HCT116 (cell line): ENCODE measurements at regions not wholly inside any gene's neighbourhood (a gene's known extent, or its start where the extent isn't known, plus 50 kb on each side); places are given as distances from the start of the nearest gene placed in this dataset.

Experiments
- ATAC-seq: fragments of 200-7000 bp; cut with Tn5 transposase; 2 replicates; pipeline ENCODE4 v1.9.1; 2020; ENCODE audit warnings: mild to moderate bottlenecking, moderate library complexity
- BruUV-seq: library from RNA; stranded (reverse); fragments of 400-500 nt; replicated peaks from 2 replicates; lab custom pipeline; 2021; lab: Mats Ljungman, UMichigan
- CTCF ChIA-PET: fragments of 300-600 bp; sonication (Branson Sonifier 250); formaldehyde crosslinking; loops from one replicate; lab custom pipeline; 2021; ENCODE audit warnings: antibody characterized with exemption; lab: Charles Lee
- POLR2A ChIA-PET: fragments of 300-600, 350-600 bp; sonication (Branson Sonifier 250); formaldehyde crosslinking; loops from one replicate; lab custom pipeline; 2021; ENCODE audit warnings: antibody characterized with exemption; lab: Charles Lee
- RAD21 ChIA-PET, 2 experiments: fragments of 300-600 bp; sonication (Branson Sonifier 250); formaldehyde crosslinking; loops; one replicate each; lab custom pipeline; 2023; ENCODE audit warnings: low total read pairs in 2 of 2; ENCODE audit not compliant: uncharacterized antibody in 2 of 2, unreplicated experiment in 2 of 2, low non-redundant PET in 1 of 2; lab: Charles Lee
- DNase-seq: peaks from one replicate; pipeline ENCODE4 v3.0.0-alpha.2; 2010; ENCODE audit warnings: low read depth, low spot score
- H2AFZ ChIP-seq: fragments of 200-600 bp; shearing (Covaris generic), sonication (generic); 2 replicates; pipeline ENCODE4 v1.6.1; 2017; ENCODE audit warnings: low read depth, mixed run types, mixed read lengths, antibody characterized with exemption, low read length; ENCODE audit not compliant: poor library complexity, severe bottlenecking
- H3K27ac ChIP-seq: 2 replicates; pipeline ENCODE4 v1.5.1; 2012; ENCODE audit warnings: low read depth, low read length
- H3K27me3 ChIP-seq: fragments of 200-600 bp; sonication (generic); 2 replicates; pipeline ENCODE4 v1.6.1; 2016; ENCODE audit warnings: mixed run types, low read length, mixed read lengths; ENCODE audit not compliant: insufficient read depth
- H3K36me3 ChIP-seq, 2 experiments: fragments of 200-500 bp in 1 of 2; fragments of 200-600 bp in 1 of 2; sonication (Bioruptor generic) in 1 of 2; sonication (generic) in 1 of 2; 2 replicates each; pipeline versions ENCODE4 v1.5.1 to v1.6.1; 2014 to 2016; ENCODE audit warnings: low read length in 2 of 2, inconsistent platforms in 1 of 2, mixed read lengths in 1 of 2, mixed run types in 1 of 2; ENCODE audit not compliant: insufficient read depth in 2 of 2, control insufficient read depth in 1 of 2
- H3K4me1 ChIP-seq, 2 experiments: fragments of 200-600 bp in 1 of 2; sonication (generic) in 1 of 2; 2 replicates each; pipeline versions ENCODE4 v1.5.1 to v1.6.1; 2012 to 2017; ENCODE audit warnings: low read length in 2 of 2, inconsistent platforms in 1 of 2, mild to moderate bottlenecking in 1 of 2, mixed read lengths in 1 of 2, mixed run types in 1 of 2, moderate library complexity in 1 of 2; ENCODE audit not compliant: insufficient read depth in 2 of 2, control insufficient read depth in 1 of 2
- H3K4me2 ChIP-seq: fragments of 200-600 bp; sonication (generic); 2 replicates; pipeline ENCODE4 v1.6.1; 2017; ENCODE audit warnings: mixed run types, low read length, mixed read lengths
- H3K4me3 ChIP-seq, 2 experiments: fragments of 200-600 bp in 1 of 2; sonication (generic) in 1 of 2; replicated peaks in 1 of 2; 2 replicates each; pipeline ENCODE4 v1.5.1; 2011 to 2016; ENCODE audit warnings: low read length in 2 of 2, control low read depth in 1 of 2, low read depth in 1 of 2, mild to moderate bottlenecking in 1 of 2, mixed read lengths in 1 of 2, mixed run types in 1 of 2
- H3K79me2 ChIP-seq: fragments of 200-600 bp; sonication (generic); 2 replicates; pipeline ENCODE4 v1.6.1; 2017; ENCODE audit warnings: mild to moderate bottlenecking, mixed run types, low read length, moderate library complexity, mixed read lengths; ENCODE audit not compliant: insufficient read depth
- H3K9ac ChIP-seq: fragments of 200-600 bp; sonication (generic); 2 replicates; pipeline ENCODE4 v1.6.1; 2016; ENCODE audit warnings: low read length, mixed read lengths
- H3K9me2 ChIP-seq: fragments of 200-600 bp; sonication (generic), shearing (Covaris generic); 2 replicates; pipeline ENCODE4 v1.6.1; 2017; ENCODE audit warnings: mixed run types, mild to moderate bottlenecking, moderate library complexity; ENCODE audit not compliant: insufficient read depth
- H3K9me3 ChIP-seq, 2 experiments: fragments of 200-500 bp in 1 of 2; fragments of 200-600 bp in 1 of 2; sonication (Bioruptor generic) in 1 of 2; sonication (generic) in 1 of 2; 2 replicates each; pipeline ENCODE4 v1.6.1; 2014 to 2017; ENCODE audit warnings: low read length in 2 of 2, mixed read lengths in 2 of 2, inconsistent platforms in 1 of 2, low read depth in 1 of 2, mild to moderate bottlenecking in 1 of 2, mixed run types in 1 of 2, moderate library complexity in 1 of 2; ENCODE audit not compliant: control insufficient read depth in 1 of 2, insufficient read depth in 1 of 2
- H4K20me1 ChIP-seq: fragments of 200-600 bp; sonication (generic), shearing (Covaris generic); 2 replicates; pipeline ENCODE4 v1.6.1; 2017; ENCODE audit warnings: mixed run types, mild to moderate bottlenecking, moderate library complexity; ENCODE audit not compliant: insufficient read depth
- CBX3 ChIP-seq: IDR thresholded peaks from 2 replicates; pipeline ENCODE4 v1.6.1; 2012; ENCODE audit warnings: low read depth
- EGR1 ChIP-seq: IDR thresholded peaks from 2 replicates; pipeline ENCODE4 v1.6.1; 2012; ENCODE audit warnings: low read depth
- EZH2phosphoT487 ChIP-seq: fragments of 200-600 bp; IDR thresholded peaks from 2 replicates; pipeline ENCODE4 v1.6.1; 2018; ENCODE audit warnings: antibody characterized with exemption, borderline replicate concordance
- POLR2AphosphoS5 ChIP-seq: IDR thresholded peaks from 2 replicates; pipeline ENCODE4 v1.6.1; 2011; ENCODE audit warnings: mild to moderate bottlenecking, low read depth, low read length, moderate library complexity
- YY1 ChIP-seq: IDR thresholded peaks from 2 replicates; pipeline ENCODE4 v1.6.1; 2011; ENCODE audit warnings: low read length, low read depth, moderate library complexity, mild to moderate bottlenecking; ENCODE audit not compliant: insufficient replicate concordance; ENCODE audit errors: extremely low read depth
- intact Hi-C: fragments of 100-400 bp; cut with micrococcal nuclease; formaldehyde crosslinking; loops from 2 replicates; pipeline ENCODE4 v1.10.0; 2022
- TF ChIP-seq, protein P1 (sequence below): IDR thresholded peaks from 2 replicates; pipeline ENCODE4 v1.6.1; 2011; ENCODE audit warnings: mild to moderate bottlenecking, low read length, moderate library complexity; ENCODE audit not compliant: insufficient replicate concordance; ENCODE audit errors: extremely low read depth
- TF ChIP-seq, protein P2 (sequence below), 3 experiments: fragments of 200-600 bp in 1 of 3; sonication (generic) in 1 of 3; IDR thresholded peaks in 2 of 3; conservative IDR thresholded peaks in 1 of 3; 2 replicates each; pipeline ENCODE4 v1.5.1; 2012 to 2017; ENCODE audit warnings: low read depth in 2 of 3, low read length in 2 of 3, antibody characterized with exemption in 1 of 3, borderline replicate concordance in 1 of 3, control low read depth in 1 of 3, mild to moderate bottlenecking in 1 of 3, mixed read lengths in 1 of 3, mixed run types in 1 of 3, moderate library complexity in 1 of 3; ENCODE audit not compliant: insufficient read depth in 1 of 3

DNA sequence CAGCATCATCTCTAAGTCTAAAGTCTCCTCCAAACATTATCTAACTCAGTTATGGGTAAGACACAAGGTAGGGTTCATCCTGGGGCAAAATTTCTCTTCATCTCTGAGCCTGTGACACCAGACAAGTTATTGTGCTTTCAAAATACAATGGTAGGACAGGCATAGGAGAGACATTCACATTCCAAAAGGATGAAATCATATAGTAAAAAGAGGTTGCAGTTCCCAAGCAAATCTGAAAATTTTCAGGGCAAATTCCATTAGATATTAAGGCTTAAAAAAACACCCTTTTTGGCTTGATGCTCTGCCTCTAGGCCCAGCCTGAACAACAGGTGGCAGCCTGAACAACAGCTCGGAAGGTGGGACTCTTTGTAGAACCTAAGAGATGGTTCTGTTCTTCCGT lies 448.3 kb upstream of the SLIT2 start (continued):
- TF ChIP-seq, protein P1, sequence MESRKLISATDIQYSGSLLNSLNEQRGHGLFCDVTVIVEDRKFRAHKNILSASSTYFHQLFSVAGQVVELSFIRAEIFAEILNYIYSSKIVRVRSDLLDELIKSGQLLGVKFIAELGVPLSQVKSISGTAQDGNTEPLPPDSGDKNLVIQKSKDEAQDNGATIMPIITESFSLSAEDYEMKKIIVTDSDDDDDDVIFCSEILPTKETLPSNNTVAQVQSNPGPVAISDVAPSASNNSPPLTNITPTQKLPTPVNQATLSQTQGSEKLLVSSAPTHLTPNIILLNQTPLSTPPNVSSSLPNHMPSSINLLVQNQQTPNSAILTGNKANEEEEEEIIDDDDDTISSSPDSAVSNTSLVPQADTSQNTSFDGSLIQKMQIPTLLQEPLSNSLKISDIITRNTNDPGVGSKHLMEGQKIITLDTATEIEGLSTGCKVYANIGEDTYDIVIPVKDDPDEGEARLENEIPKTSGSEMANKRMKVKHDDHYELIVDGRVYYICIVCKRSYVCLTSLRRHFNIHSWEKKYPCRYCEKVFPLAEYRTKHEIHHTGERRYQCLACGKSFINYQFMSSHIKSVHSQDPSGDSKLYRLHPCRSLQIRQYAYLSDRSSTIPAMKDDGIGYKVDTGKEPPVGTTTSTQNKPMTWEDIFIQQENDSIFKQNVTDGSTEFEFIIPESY = no peak
- TF ChIP-seq YY1 = no peak

DNA sequence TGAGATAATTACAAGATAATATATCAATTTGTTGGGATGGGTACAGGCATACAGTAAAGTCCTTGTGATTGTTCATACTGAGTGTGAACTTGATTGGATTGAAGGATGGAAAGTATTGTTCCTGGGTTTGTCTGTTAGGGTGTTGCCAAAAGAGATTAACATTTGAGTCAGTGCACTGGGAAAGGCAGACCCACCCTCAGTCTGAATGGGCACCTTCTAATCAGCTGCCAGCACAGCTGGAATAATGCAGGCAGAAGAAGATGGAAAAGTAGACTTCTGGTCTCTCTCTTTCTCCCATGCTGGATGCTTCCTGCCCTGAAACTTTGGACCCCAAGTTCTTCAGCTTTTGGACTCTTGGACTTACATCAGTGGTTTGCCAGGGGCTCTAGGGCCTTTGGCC lies 457.9 kb upstream of the SLIT2 start:
- no peak overlapping the region for H3K4me2 ChIP-seq
- TF ChIP-seq POLR2AphosphoS5 (no peak), EZH2phosphoT487 (no peak), CBX3 (no peak), EGR1 (no peak)
- TF ChIP-seq, protein P2, sequence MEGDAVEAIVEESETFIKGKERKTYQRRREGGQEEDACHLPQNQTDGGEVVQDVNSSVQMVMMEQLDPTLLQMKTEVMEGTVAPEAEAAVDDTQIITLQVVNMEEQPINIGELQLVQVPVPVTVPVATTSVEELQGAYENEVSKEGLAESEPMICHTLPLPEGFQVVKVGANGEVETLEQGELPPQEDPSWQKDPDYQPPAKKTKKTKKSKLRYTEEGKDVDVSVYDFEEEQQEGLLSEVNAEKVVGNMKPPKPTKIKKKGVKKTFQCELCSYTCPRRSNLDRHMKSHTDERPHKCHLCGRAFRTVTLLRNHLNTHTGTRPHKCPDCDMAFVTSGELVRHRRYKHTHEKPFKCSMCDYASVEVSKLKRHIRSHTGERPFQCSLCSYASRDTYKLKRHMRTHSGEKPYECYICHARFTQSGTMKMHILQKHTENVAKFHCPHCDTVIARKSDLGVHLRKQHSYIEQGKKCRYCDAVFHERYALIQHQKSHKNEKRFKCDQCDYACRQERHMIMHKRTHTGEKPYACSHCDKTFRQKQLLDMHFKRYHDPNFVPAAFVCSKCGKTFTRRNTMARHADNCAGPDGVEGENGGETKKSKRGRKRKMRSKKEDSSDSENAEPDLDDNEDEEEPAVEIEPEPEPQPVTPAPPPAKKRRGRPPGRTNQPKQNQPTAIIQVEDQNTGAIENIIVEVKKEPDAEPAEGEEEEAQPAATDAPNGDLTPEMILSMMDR (IDR thresholded peaks at IDR 0.05 in 2 of 3, conservative IDR thresholded peaks at IDR 0.05 in 1 of 3; ENCODE audit: borderline replicate concordance in 1 of 3, insufficient read depth in 1 of 3, low read depth in 2 of 3, low read length in 2 of 3) = no peak
- no peaks in the 10 kb centered on the region for H3K9me2 ChIP-seq
- H3K36me3 ChIP-seq = no peaks in the 10 kb centered on the region
- BruUV-seq = no TSS peak
- H3K4me1 ChIP-seq = no peaks in the 10 kb centered on the region
- H3K79me2 ChIP-seq = no peaks in the 10 kb centered on the region
- no peak overlapping the region for H2AFZ ChIP-seq
- ChIA-PET RAD21 (no interaction called here), CTCF (no interaction called here), POLR2A (no interaction called here)
- no peak overlapping the region for H3K9ac ChIP-seq
- no peak overlapping the region for H3K4me3 ChIP-seq
- H4K20me1 ChIP-seq = no peaks in the 10 kb centered on the region
- ATAC-seq = no peak
- no peak for DNase-seq
- intact Hi-C loops = no loop called here
- no peaks in the 10 kb centered on the region for H3K9me3 ChIP-seq
- no peaks in the 10 kb centered on the region for H3K27me3 ChIP-seq
- no peak overlapping the region for H3K27ac ChIP-seq
